SU-DHL-6 (cell line): ENCODE measurements at regions not wholly inside any gene's neighbourhood (a gene's known extent, or its start where the extent isn't known, plus 50 kb on each side); places are given as distances from the start of the nearest gene placed in this dataset.

Experiments used
- EZH2phosphoT487 ChIP-seq: fragments of 200-600 bp; sonication (generic), shearing (Covaris generic); conservative IDR thresholded peaks from 2 replicates; pipeline ENCODE4 v1.6.1; 2018; ENCODE audit warnings: mild to moderate bottlenecking, antibody characterized with exemption, low read length, moderate library complexity, mixed read lengths
- TF ChIP-seq, protein P1 (sequence below): fragments of 200-600 bp; sonication (generic); IDR thresholded peaks from one replicate; pipeline ENCODE4 v1.5.1; 2017; ENCODE audit warnings: antibody characterized with exemption, mild to moderate bottlenecking, low read length, moderate library complexity; ENCODE audit not compliant: insufficient read depth, poor library complexity, severe bottlenecking

DNA sequence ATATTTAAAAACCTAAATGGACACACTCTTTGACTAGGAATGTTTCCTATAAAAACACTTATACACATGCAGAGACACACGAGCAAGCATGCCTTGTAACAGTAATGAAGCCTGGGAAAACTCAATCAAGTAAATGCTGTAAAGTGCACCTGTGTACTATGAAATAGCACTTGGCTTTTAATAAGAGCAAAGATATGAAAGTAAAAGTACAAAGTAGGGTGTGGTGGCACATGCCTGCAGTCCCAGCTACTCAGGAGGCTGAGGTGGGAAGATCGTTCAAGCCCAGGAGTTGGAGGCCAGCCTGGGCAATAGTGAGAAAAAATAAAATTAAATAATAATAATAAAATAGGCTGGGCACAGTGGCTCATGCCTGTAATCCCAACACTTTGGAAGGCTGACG is 166.9 kb upstream of the GRK3 start:
- TF ChIP-seq, protein P1, sequence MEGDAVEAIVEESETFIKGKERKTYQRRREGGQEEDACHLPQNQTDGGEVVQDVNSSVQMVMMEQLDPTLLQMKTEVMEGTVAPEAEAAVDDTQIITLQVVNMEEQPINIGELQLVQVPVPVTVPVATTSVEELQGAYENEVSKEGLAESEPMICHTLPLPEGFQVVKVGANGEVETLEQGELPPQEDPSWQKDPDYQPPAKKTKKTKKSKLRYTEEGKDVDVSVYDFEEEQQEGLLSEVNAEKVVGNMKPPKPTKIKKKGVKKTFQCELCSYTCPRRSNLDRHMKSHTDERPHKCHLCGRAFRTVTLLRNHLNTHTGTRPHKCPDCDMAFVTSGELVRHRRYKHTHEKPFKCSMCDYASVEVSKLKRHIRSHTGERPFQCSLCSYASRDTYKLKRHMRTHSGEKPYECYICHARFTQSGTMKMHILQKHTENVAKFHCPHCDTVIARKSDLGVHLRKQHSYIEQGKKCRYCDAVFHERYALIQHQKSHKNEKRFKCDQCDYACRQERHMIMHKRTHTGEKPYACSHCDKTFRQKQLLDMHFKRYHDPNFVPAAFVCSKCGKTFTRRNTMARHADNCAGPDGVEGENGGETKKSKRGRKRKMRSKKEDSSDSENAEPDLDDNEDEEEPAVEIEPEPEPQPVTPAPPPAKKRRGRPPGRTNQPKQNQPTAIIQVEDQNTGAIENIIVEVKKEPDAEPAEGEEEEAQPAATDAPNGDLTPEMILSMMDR: no peak
- TF ChIP-seq EZH2phosphoT487: no peak
